HG02973 (cell line): ENCODE measurements at regions not wholly inside any gene's neighbourhood (a gene's known extent, or its start where the extent isn't known, plus 50 kb on each side); places are given as distances from the start of the nearest gene placed in this dataset.

ENCODE experiments used
- ATAC-seq: cut with Tn5 transposase; IDR thresholded peaks from one replicate; pipeline ENCODE4 v1.9.1; 2021; ENCODE audit warnings: moderate library complexity; ENCODE audit not compliant: unreplicated experiment

GRCh38 chr4:79472693-79473438, 64.8 kb upstream of the GK2 start:
- ATAC-seq, result no peak

GRCh38 chr4:79472036-79472435, 64.0 kb upstream of the GK2 start:
- no peak for ATAC-seq

- no peak for ATAC-seq
These were observed 63.3 kb upstream of the GK2 start for GRCh38 chr4:79471309-79471708.

GRCh38 chr4:79467246-79467932, 59.4 kb upstream of the GK2 start:
- ATAC-seq, result no peak

- no peak for ATAC-seq
These were observed 58.6 kb upstream of the GK2 start for GRCh38 chr4:79466621-79467020.
